ENCODE measurements at regions not wholly inside any gene's neighbourhood (a gene's known extent, or its start where the extent isn't known, plus 50 kb on each side); places are given as distances from the start of the nearest gene placed in this dataset.

DNA sequence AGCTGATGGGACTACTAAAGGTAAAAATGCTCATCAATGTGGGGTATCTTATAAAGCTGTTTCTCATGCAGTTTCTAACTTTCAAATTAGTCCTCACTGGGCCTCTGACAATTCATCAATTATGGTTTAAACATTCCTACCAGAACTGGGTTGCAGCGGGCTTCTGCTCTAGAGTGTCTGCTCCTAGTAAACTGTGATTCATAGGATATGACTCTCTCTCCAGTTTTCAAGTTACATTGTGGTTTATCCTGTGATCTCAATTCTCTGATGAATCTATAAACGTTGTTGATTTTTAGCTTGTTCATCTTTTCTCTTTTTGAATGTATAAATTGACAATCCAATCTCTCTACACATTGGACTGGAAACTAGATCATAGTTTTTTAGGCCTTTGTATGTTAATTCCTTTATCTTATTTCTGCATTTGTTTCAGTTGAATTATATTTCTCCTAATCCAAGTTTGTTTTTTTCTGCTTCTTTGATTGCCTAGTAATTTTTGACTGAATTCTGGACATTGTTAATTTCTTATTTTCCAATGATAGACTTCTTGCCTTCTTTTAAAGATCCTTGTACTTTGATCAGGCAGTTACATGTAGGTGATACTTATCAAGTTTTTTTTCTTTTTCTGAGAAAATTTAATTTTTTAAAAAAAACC lies 822.6 kb downstream of the TLE1 start:
- no peaks in the 10 kb centered on the region for H3K79me2 ChIP-seq (ENCODE audit: control insufficient read depth, insufficient read depth, low read length)
- POLR2A ChIA-PET, result no interaction called here
- TF ChIP-seq, protein P1, sequence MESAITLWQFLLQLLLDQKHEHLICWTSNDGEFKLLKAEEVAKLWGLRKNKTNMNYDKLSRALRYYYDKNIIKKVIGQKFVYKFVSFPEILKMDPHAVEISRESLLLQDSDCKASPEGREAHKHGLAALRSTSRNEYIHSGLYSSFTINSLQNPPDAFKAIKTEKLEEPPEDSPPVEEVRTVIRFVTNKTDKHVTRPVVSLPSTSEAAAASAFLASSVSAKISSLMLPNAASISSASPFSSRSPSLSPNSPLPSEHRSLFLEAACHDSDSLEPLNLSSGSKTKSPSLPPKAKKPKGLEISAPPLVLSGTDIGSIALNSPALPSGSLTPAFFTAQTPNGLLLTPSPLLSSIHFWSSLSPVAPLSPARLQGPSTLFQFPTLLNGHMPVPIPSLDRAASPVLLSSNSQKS (CRISPR knock-in tag; IDR thresholded peaks at IDR 0.05), result no peak
- TF ChIP-seq ZNF77 (CRISPR knock-in tag; IDR thresholded peaks at IDR 0.05), result no peak
- no peak for TF ChIP-seq TEAD4 (IDR thresholded peaks at IDR 0.05; ENCODE audit: low read length)
- TF ChIP-seq TEAD4 (CRISPR knock-in tag; IDR thresholded peaks at IDR 0.05; ENCODE audit: borderline replicate concordance), result no peak
- TF ChIP-seq, protein P2, sequence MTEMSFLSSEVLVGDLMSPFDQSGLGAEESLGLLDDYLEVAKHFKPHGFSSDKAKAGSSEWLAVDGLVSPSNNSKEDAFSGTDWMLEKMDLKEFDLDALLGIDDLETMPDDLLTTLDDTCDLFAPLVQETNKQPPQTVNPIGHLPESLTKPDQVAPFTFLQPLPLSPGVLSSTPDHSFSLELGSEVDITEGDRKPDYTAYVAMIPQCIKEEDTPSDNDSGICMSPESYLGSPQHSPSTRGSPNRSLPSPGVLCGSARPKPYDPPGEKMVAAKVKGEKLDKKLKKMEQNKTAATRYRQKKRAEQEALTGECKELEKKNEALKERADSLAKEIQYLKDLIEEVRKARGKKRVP (CRISPR knock-in tag; IDR thresholded peaks at IDR 0.05), result no peak
- TF ChIP-seq ZNF232 (CRISPR knock-in tag; IDR thresholded peaks at IDR 0.05), result no peak
- no peak for TF ChIP-seq ZNF507 (tag; conservative IDR thresholded peaks at IDR 0.05)
- no peak for TF ChIP-seq EP400 (IDR thresholded peaks at IDR 0.05)
- intact Hi-C loops (cut with micrococcal nuclease) (no loop called here), in situ Hi-C loops (cut with MboI) (no loop called here)
- WGBS (ENCODE audit: insufficient coverage, low coverage, missing lambda C conversion rate), result 0% methylated on average over 2 of the region's 2 CpGs
- no peaks in the 10 kb centered on the region for H3K27me3 ChIP-seq (ENCODE audit: control insufficient read depth in 2 of 2, insufficient read depth in 2 of 2, low read length in 2 of 2)
- no peaks in the 10 kb centered on the region for H4K20me1 ChIP-seq (replicated peaks; ENCODE audit: control insufficient read depth, insufficient read depth, low read length)
- no peaks in the 10 kb centered on the region for H3K9me3 ChIP-seq (replicated peaks; ENCODE audit: control insufficient read depth, insufficient read depth, low read depth, low read length)
- H2AFZ ChIP-seq (ENCODE audit: low read depth, low read length), result no peak overlapping the region
- ATAC-seq (no peak), DNase-seq (ENCODE audit: extremely low read depth in 1 of 4, low spot score in 3 of 4) (no peak), FAIRE-seq (no peak)
- no peak overlapping the region for H3K4me3 ChIP-seq
- no TSS peak for BruUV-seq (replicated peaks)
- H3K27ac ChIP-seq (ENCODE audit: extremely low read depth, low read depth, low read length), result no peak overlapping the region
- H3K4me2 ChIP-seq (ENCODE audit: insufficient read depth, low read length), result no peak overlapping the region
- CTCF ChIA-PET (ENCODE audit: low intra/inter-chr PET ratio), result no interaction called here
- no peaks in the 10 kb centered on the region for H3K9me1 ChIP-seq (ENCODE audit: control insufficient read depth, insufficient read depth, low read length)
- no peak overlapping the region for H3K9ac ChIP-seq (ENCODE audit: insufficient read depth in 1 of 2, low read depth in 2 of 2, low read length in 2 of 2)
- H3K36me3 ChIP-seq (ENCODE audit: control insufficient read depth, insufficient read depth, low read length), result no peaks in the 10 kb centered on the region
- no peaks in the 10 kb centered on the region for H3K4me1 ChIP-seq (replicated peaks in 1 of 2; ENCODE audit: control insufficient read depth in 2 of 2, insufficient read depth in 2 of 2, low read length in 2 of 2)
